ENCODE measurements at regions not wholly inside any gene's neighbourhood (a gene's known extent, or its start where the extent isn't known, plus 50 kb on each side); places are given as distances from the start of the nearest gene placed in this dataset.

DNA sequence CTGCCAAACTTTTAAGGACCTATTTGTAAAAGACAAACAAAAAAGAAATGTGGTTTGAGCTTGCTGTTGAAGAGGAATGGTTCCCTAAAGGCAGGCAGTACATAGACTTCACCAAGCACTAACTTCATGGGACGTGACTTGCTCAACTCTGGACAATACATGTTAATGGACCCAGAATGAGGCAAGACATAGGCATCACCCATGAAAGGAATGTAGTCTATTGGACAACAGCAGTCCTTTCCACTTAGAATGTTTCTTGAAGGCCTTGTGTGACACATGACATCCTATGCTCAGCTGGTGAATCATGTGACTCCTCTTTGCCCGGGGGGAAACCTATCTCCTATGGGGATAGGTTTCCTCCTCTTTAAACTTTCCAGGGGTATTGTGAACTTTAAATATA is 246.4 kb upstream of the BLID start:
- peaks cover under 1% of the 10 kb centered on the region for H3K4me1 Mint-ChIP-seq (ENCODE audit: unreplicated experiment)
- H3K4me3 Mint-ChIP-seq (ENCODE audit: unreplicated experiment) = no peak overlapping the region
- H3K27me3 Mint-ChIP-seq (ENCODE audit: unreplicated experiment) = peaks cover 2% of the 10 kb centered on the region
- no peak for DNase-seq (ENCODE audit: low spot score)
- no peaks in the 10 kb centered on the region for H3K36me3 Mint-ChIP-seq (ENCODE audit: low read depth, unreplicated experiment)
- no peak overlapping the region for H3K27ac Mint-ChIP-seq (ENCODE audit: unreplicated experiment)
- no peaks in the 10 kb centered on the region for H3K9me3 Mint-ChIP-seq (ENCODE audit: unreplicated experiment)
- no peak for TF ChIP-seq CTCF (IDR thresholded peaks at IDR 0.05; ENCODE audit: unreplicated experiment)

DNA sequence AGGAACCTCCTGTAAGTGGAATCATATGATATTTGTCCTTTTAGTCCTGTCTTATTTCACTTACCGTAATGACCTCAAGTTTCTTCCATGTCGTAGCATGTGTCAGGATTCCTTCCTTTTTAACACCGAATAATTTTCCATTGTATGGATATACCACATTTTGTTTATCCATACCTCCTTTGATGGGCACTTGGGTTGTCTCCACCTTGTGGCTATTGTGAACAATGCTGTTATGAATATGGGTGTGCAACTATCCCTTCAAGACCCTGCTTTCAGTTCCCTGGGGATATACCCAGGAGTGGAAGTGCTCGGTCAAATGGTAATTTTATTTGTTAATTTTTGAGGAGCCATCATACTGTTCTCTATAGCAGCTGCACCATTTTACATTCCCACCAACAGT is 244.9 kb upstream of the BLID start:
- Mint-ChIP-seq H3K27me3 (ENCODE audit: unreplicated experiment) (peaks cover 2% of the 10 kb centered on the region), H3K4me1 (ENCODE audit: unreplicated experiment) (no peaks in the 10 kb centered on the region), H3K9me3 (ENCODE audit: unreplicated experiment) (no peaks in the 10 kb centered on the region), H3K36me3 (ENCODE audit: low read depth, unreplicated experiment) (no peaks in the 10 kb centered on the region), H3K4me3 (ENCODE audit: unreplicated experiment) (no peak overlapping the region), H3K27ac (ENCODE audit: unreplicated experiment) (no peak overlapping the region)
- TF ChIP-seq CTCF (IDR thresholded peaks at IDR 0.05; ENCODE audit: unreplicated experiment) = no peak
- DNase-seq (ENCODE audit: low spot score) = no peak

GRCh38 chr11:122359081-122359571 is 243.1 kb upstream of the BLID start:
- Mint-ChIP-seq H3K9me3 (ENCODE audit: unreplicated experiment) (no peaks in the 10 kb centered on the region), H3K36me3 (ENCODE audit: low read depth, unreplicated experiment) (no peaks in the 10 kb centered on the region), H3K4me1 (ENCODE audit: unreplicated experiment) (no peaks in the 10 kb centered on the region), H3K27ac (ENCODE audit: unreplicated experiment) (no peak overlapping the region), H3K4me3 (ENCODE audit: unreplicated experiment) (no peak overlapping the region), H3K27me3 (ENCODE audit: unreplicated experiment) (no peaks in the 10 kb centered on the region)
- TF ChIP-seq CTCF (IDR thresholded peaks at IDR 0.05; ENCODE audit: unreplicated experiment) = no peak
- DNase-seq (ENCODE audit: low spot score) = no peak

- no peak for DNase-seq (ENCODE audit: low spot score)
- H3K4me1 Mint-ChIP-seq (ENCODE audit: unreplicated experiment) = no peaks in the 10 kb centered on the region
- H3K36me3 Mint-ChIP-seq (ENCODE audit: low read depth, unreplicated experiment) = no peaks in the 10 kb centered on the region
- no peak overlapping the region for H3K4me3 Mint-ChIP-seq (ENCODE audit: unreplicated experiment)
- TF ChIP-seq CTCF (IDR thresholded peaks at IDR 0.05; ENCODE audit: unreplicated experiment) = no peak
- H3K9me3 Mint-ChIP-seq (ENCODE audit: unreplicated experiment) = no peaks in the 10 kb centered on the region
- no peaks in the 10 kb centered on the region for H3K27me3 Mint-ChIP-seq (ENCODE audit: unreplicated experiment)
- no peak overlapping the region for H3K27ac Mint-ChIP-seq (ENCODE audit: unreplicated experiment)
These were observed 242.3 kb upstream of the BLID start for GRCh38 chr11:122358292-122358691.

- Mint-ChIP-seq H3K27ac (ENCODE audit: unreplicated experiment) (no peak overlapping the region), H3K4me1 (ENCODE audit: unreplicated experiment) (no peaks in the 10 kb centered on the region), H3K27me3 (ENCODE audit: unreplicated experiment) (no peaks in the 10 kb centered on the region), H3K36me3 (ENCODE audit: low read depth, unreplicated experiment) (no peaks in the 10 kb centered on the region), H3K9me3 (ENCODE audit: unreplicated experiment) (no peaks in the 10 kb centered on the region), H3K4me3 (ENCODE audit: unreplicated experiment) (no peak overlapping the region)
- no peak for TF ChIP-seq CTCF (IDR thresholded peaks at IDR 0.05; ENCODE audit: unreplicated experiment)
- DNase-seq (ENCODE audit: low spot score) = no peak
These were observed 240.0 kb upstream of the BLID start for GRCh38 chr11:122355968-122356367.
